ENCODE measurements at regions not wholly inside any gene's neighbourhood (a gene's known extent, or its start where the extent isn't known, plus 50 kb on each side); places are given as distances from the start of the nearest gene placed in this dataset.

GRCh38 chr7:444606-445005, 75.0 kb downstream of the PDGFA start:
- Histone ChIP-seq H3K4me2 (replicated peaks; ENCODE audit: extremely low read depth, low read length, poor library complexity, severe bottlenecking) (no peak overlapping the region), H3K4me3 (replicated peaks in 1 of 3; ENCODE audit: low read depth in 2 of 3, low read length in 3 of 3) (no peak overlapping the region), H4K20me1 (ENCODE audit: insufficient read depth, low read length) (no peaks in the 10 kb centered on the region), H3K36me3 (replicated peaks in 1 of 2; ENCODE audit: control insufficient read depth in 1 of 2, insufficient read depth in 2 of 2, low read length in 2 of 2) (no peaks in the 10 kb centered on the region), H3K27ac (ENCODE audit: low read depth in 1 of 2, low read length in 2 of 2) (no peak overlapping the region), H2AFZ (ENCODE audit: insufficient read depth, low read depth, low read length, poor library complexity, severe bottlenecking) (no peak overlapping the region), H3K9me3 (replicated peaks in 1 of 2; ENCODE audit: control insufficient read depth in 1 of 2, insufficient read depth in 1 of 2, low read length in 2 of 2) (no peaks in the 10 kb centered on the region), H3K79me2 (ENCODE audit: insufficient read depth, low read length) (no peaks in the 10 kb centered on the region), H3K27me3 (ENCODE audit: control insufficient read depth in 2 of 2, insufficient read depth in 2 of 2, low read length in 2 of 2) (no peaks in the 10 kb centered on the region), H3K4me1 (ENCODE audit: control insufficient read depth in 1 of 2, insufficient read depth in 2 of 2, low read length in 2 of 2) (no peaks in the 10 kb centered on the region), H3K9ac (ENCODE audit: insufficient read depth, low read length, poor library complexity, severe bottlenecking) (no peak overlapping the region)
- TF ChIP-seq, protein P1, sequence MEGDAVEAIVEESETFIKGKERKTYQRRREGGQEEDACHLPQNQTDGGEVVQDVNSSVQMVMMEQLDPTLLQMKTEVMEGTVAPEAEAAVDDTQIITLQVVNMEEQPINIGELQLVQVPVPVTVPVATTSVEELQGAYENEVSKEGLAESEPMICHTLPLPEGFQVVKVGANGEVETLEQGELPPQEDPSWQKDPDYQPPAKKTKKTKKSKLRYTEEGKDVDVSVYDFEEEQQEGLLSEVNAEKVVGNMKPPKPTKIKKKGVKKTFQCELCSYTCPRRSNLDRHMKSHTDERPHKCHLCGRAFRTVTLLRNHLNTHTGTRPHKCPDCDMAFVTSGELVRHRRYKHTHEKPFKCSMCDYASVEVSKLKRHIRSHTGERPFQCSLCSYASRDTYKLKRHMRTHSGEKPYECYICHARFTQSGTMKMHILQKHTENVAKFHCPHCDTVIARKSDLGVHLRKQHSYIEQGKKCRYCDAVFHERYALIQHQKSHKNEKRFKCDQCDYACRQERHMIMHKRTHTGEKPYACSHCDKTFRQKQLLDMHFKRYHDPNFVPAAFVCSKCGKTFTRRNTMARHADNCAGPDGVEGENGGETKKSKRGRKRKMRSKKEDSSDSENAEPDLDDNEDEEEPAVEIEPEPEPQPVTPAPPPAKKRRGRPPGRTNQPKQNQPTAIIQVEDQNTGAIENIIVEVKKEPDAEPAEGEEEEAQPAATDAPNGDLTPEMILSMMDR (IDR thresholded peaks at IDR 0.05) = no peak
- DNase-seq = no peak
- intact Hi-C loops (cut with micrococcal nuclease) = no loop called here
- Mint-ChIP-seq H3K36me3 (no peaks in the 10 kb centered on the region), H3K4me1 (no peaks in the 10 kb centered on the region), H3K9me3 (peaks cover 0 to 9% (median 3%) of the 10 kb centered on the region in 7 donors), H3K27ac (no peak overlapping the region), H3K27me3 (ENCODE audit: low read depth in 3 of 3) (peaks cover 3 to 15% (median 10%) of the 10 kb centered on the region in 3 donors), H3K4me3 (no peak overlapping the region)
- WGBS (ENCODE audit: insufficient coverage) = 93% methylated on average over 8 of the region's 8 CpGs

GRCh38 chr7:445020-445419, 74.6 kb downstream of the PDGFA start:
- TF ChIP-seq, protein P1 (IDR thresholded peaks at IDR 0.05) = no peak
- Histone ChIP-seq H3K36me3 (replicated peaks in 1 of 2; ENCODE audit: control insufficient read depth in 1 of 2, insufficient read depth in 2 of 2, low read length in 2 of 2) (no peaks in the 10 kb centered on the region), H3K9ac (ENCODE audit: insufficient read depth, low read length, poor library complexity, severe bottlenecking) (no peak overlapping the region), H3K4me2 (replicated peaks; ENCODE audit: extremely low read depth, low read length, poor library complexity, severe bottlenecking) (no peak overlapping the region), H2AFZ (ENCODE audit: insufficient read depth, low read depth, low read length, poor library complexity, severe bottlenecking) (no peak overlapping the region), H3K9me3 (replicated peaks in 1 of 2; ENCODE audit: control insufficient read depth in 1 of 2, insufficient read depth in 1 of 2, low read length in 2 of 2) (no peaks in the 10 kb centered on the region), H4K20me1 (ENCODE audit: insufficient read depth, low read length) (no peaks in the 10 kb centered on the region), H3K4me3 (replicated peaks in 1 of 3; ENCODE audit: low read depth in 2 of 3, low read length in 3 of 3) (no peak overlapping the region), H3K27me3 (ENCODE audit: control insufficient read depth in 2 of 2, insufficient read depth in 2 of 2, low read length in 2 of 2) (no peaks in the 10 kb centered on the region), H3K79me2 (ENCODE audit: insufficient read depth, low read length) (no peaks in the 10 kb centered on the region), H3K27ac (ENCODE audit: low read depth in 1 of 2, low read length in 2 of 2) (no peak overlapping the region), H3K4me1 (ENCODE audit: control insufficient read depth in 1 of 2, insufficient read depth in 2 of 2, low read length in 2 of 2) (no peaks in the 10 kb centered on the region)
- WGBS (ENCODE audit: insufficient coverage) = 96% methylated on average over 11 of the region's 14 CpGs
- peaks cover 0 to 9% (median 3%) of the 10 kb centered on the region in 7 donors for H3K9me3 Mint-ChIP-seq
- intact Hi-C loops (cut with micrococcal nuclease) = no loop called here
- no peak overlapping the region for H3K4me3 Mint-ChIP-seq
- H3K27ac Mint-ChIP-seq = no peak overlapping the region
- no peaks in the 10 kb centered on the region for H3K4me1 Mint-ChIP-seq
- peaks cover 3 to 18% (median 11%) of the 10 kb centered on the region in 3 donors for H3K27me3 Mint-ChIP-seq (ENCODE audit: low read depth in 3 of 3)
- no peaks in the 10 kb centered on the region for H3K36me3 Mint-ChIP-seq
- no peak for DNase-seq

All from CD14-positive monocyte (primary cell).